HG02938 (cell line): ENCODE measurements at regions not wholly inside any gene's neighbourhood (a gene's known extent, or its start where the extent isn't known, plus 50 kb on each side); places are given as distances from the start of the nearest gene placed in this dataset.
A peak's percentile ranks its signal among the peaks of the same experiment; 100 is the strongest.

ENCODE experiments used
- ATAC-seq: cut with Tn5 transposase; IDR thresholded peaks from one replicate; pipeline ENCODE4 v1.9.1; 2021; ENCODE audit warnings: mild to moderate bottlenecking, moderate library complexity; ENCODE audit not compliant: unreplicated experiment

- no peak for ATAC-seq
Measured at GRCh38 chr1:239322369-239322768, 64.0 kb upstream of the CHRM3 start.

- ATAC-seq, result no peak
Measured at GRCh38 chr1:239321877-239322276, 64.5 kb upstream of the CHRM3 start.

GRCh38 chr1:239317948-239318347, 68.4 kb upstream of the CHRM3 start:
- ATAC-seq, result no peak

- ATAC-seq, result no peak
Measured at GRCh38 chr1:239315631-239316217, 70.6 kb upstream of the CHRM3 start.

- ATAC-seq, result no peak
Measured at GRCh38 chr1:239311331-239311730, 75.0 kb upstream of the CHRM3 start.

- peak; percentile 52 for ATAC-seq
Measured at GRCh38 chr1:239308701-239309333, 77.6 kb upstream of the CHRM3 start.

GRCh38 chr1:239307886-239308285, 78.5 kb upstream of the CHRM3 start:
- ATAC-seq, result no peak

GRCh38 chr1:239306426-239306825, 79.9 kb upstream of the CHRM3 start:
- no peak for ATAC-seq

GRCh38 chr1:239303289-239303688, 83.1 kb upstream of the CHRM3 start:
- ATAC-seq, result no peak

- no peak for ATAC-seq
Measured at GRCh38 chr1:239302696-239303095, 83.7 kb upstream of the CHRM3 start.

GRCh38 chr1:239301251-239301650, 85.1 kb upstream of the CHRM3 start:
- ATAC-seq, result no peak

- ATAC-seq, result no peak
Measured at GRCh38 chr1:239297910-239298309, 88.5 kb upstream of the CHRM3 start.

GRCh38 chr1:239293350-239294110, 92.8 kb upstream of the CHRM3 start:
- no peak for ATAC-seq

- no peak for ATAC-seq
Measured at GRCh38 chr1:239288820-239289554, 97.4 kb upstream of the CHRM3 start.

- no peak for ATAC-seq
Measured at GRCh38 chr1:239287296-239287695, 99.1 kb upstream of the CHRM3 start.

- ATAC-seq, result no peak
Measured at GRCh38 chr1:239283216-239283615, 103.2 kb upstream of the CHRM3 start.

GRCh38 chr1:239282411-239282810, 104.0 kb upstream of the CHRM3 start:
- ATAC-seq, result no peak

- ATAC-seq, result no peak
Measured at GRCh38 chr1:239276051-239276450, 110.3 kb upstream of the CHRM3 start.

GRCh38 chr1:239274242-239274830, 112.0 kb upstream of the CHRM3 start:
- ATAC-seq, result no peak

GRCh38 chr1:239270509-239270908, 115.9 kb upstream of the CHRM3 start:
- ATAC-seq, result no peak

GRCh38 chr1:239269706-239270105, 116.7 kb upstream of the CHRM3 start:
- ATAC-seq, result no peak
